GM23338 (cell line): ENCODE measurements at regions not wholly inside any gene's neighbourhood (a gene's known extent, or its start where the extent isn't known, plus 50 kb on each side); places are given as distances from the start of the nearest gene placed in this dataset.

Source experiments
- ATAC-seq: fragments of 200-7000 bp; cut with Tn5 transposase; 3 replicates; pipeline ENCODE4 v1.9.1; 2020
- DNase-seq: peaks from one replicate; pipeline ENCODE4 v3.0.0-alpha.2; 2015; ENCODE audit warnings: low spot score
- H2AFZ ChIP-seq: fragments of 200-600 bp; sonication (generic); 2 replicates; pipeline ENCODE4 v1.8.0; 2016; ENCODE audit warnings: antibody characterized with exemption, mild to moderate bottlenecking, moderate library complexity
- H3F3A ChIP-seq: fragments of 200-600 bp; sonication (generic); replicated peaks from 2 replicates; pipeline ENCODE4 v1.8.0; 2017; ENCODE audit warnings: antibody characterized with exemption, mixed run types, low read depth
- H3K27ac ChIP-seq: fragments of 200-600 bp; sonication (generic); 2 replicates; pipeline ENCODE4 v1.6.1; 2016; ENCODE audit warnings: low read depth
- H3K27me3 ChIP-seq: fragments of 200-600 bp; sonication (generic); 2 replicates; pipeline ENCODE4 v1.8.0; 2016; ENCODE audit warnings: mild to moderate bottlenecking, mixed run types, moderate library complexity; ENCODE audit not compliant: insufficient read depth
- H3K36me3 ChIP-seq: fragments of 200-600 bp; sonication (generic); 2 replicates; pipeline ENCODE4 v1.8.0; 2016; ENCODE audit warnings: mild to moderate bottlenecking; ENCODE audit not compliant: insufficient read depth
- H3K4me1 ChIP-seq: fragments of 200-600 bp; sonication (generic); 2 replicates; pipeline ENCODE4 v1.8.0; 2016; ENCODE audit warnings: mild to moderate bottlenecking, moderate library complexity; ENCODE audit not compliant: insufficient read depth
- H3K4me2 ChIP-seq: fragments of 200-600 bp; sonication (generic); 2 replicates; pipeline ENCODE4 v1.7.1; 2017; ENCODE audit warnings: mixed run types
- H3K4me3 ChIP-seq: fragments of 200-600 bp; sonication (generic); 2 replicates; pipeline ENCODE4 v1.6.1; 2016; ENCODE audit warnings: mixed run types
- H3K79me2 ChIP-seq: fragments of 200-600 bp; sonication (generic); replicated peaks from 2 replicates; pipeline ENCODE4 v1.8.0; 2017; ENCODE audit warnings: mild to moderate bottlenecking; ENCODE audit not compliant: insufficient read depth
- H3K9me2 ChIP-seq: fragments of 200-600 bp; sonication (generic); 2 replicates; pipeline ENCODE4 v1.8.0; 2017; ENCODE audit not compliant: insufficient read depth
- H4K20me1 ChIP-seq: fragments of 200-600 bp; sonication (generic); replicated peaks from 2 replicates; pipeline ENCODE4 v1.8.0; 2017; ENCODE audit warnings: mild to moderate bottlenecking; ENCODE audit not compliant: insufficient read depth
- H3K27ac Mint-ChIP-seq: 2 replicates; pipeline ENCODE4 v1.8.0; 2020; ENCODE audit warnings: inconsistent platforms, mild to moderate bottlenecking, moderate library complexity, mixed read lengths
- H3K27me3 Mint-ChIP-seq: 3 replicates; pipeline ENCODE4 v1.8.0; 2022; ENCODE audit warnings: low read depth, mild to moderate bottlenecking, moderate library complexity, mixed read lengths, inconsistent platforms; ENCODE audit not compliant: insufficient read depth, poor library complexity
- H3K36me3 Mint-ChIP-seq: 3 replicates; pipeline ENCODE4 v1.8.0; 2021; ENCODE audit warnings: low read depth, mild to moderate bottlenecking, inconsistent platforms, moderate library complexity, mixed read lengths
- H3K4me1 Mint-ChIP-seq: 3 replicates; pipeline ENCODE4 v1.8.0; 2020; ENCODE audit warnings: mild to moderate bottlenecking, inconsistent platforms, mixed read lengths
- H3K4me3 Mint-ChIP-seq: 3 replicates; pipeline ENCODE4 v1.8.0; 2021; ENCODE audit warnings: moderate library complexity, mild to moderate bottlenecking, inconsistent platforms, mixed read lengths
- H3K9me3 Mint-ChIP-seq: 3 replicates; pipeline ENCODE4 v1.8.0; 2020; ENCODE audit warnings: moderate library complexity, mild to moderate bottlenecking, inconsistent platforms, mixed read lengths
- CREB1 ChIP-seq: fragments of 250-450 bp; sonication (Bioruptor Pico); IDR thresholded peaks from 2 replicates; pipeline ENCODE4 v1.5.0; 2020; ENCODE audit warnings: low read depth, mild to moderate bottlenecking, moderate library complexity
- ETS1 ChIP-seq: IDR thresholded peaks from 2 replicates; pipeline ENCODE4 v1.6.1; 2016; ENCODE audit warnings: antibody characterized with exemption
- EZH2phosphoT487 ChIP-seq: fragments of 200-600 bp; sonication (generic); IDR thresholded peaks from one replicate; pipeline ENCODE4 v1.8.1; 2018; ENCODE audit warnings: antibody characterized with exemption; ENCODE audit not compliant: unreplicated experiment
- JUNB ChIP-seq: IDR thresholded peaks from one replicate; pipeline ENCODE4 v1.6.1; 2016; ENCODE audit warnings: antibody characterized with exemption; ENCODE audit not compliant: unreplicated experiment
- REST ChIP-seq: IDR thresholded peaks from one replicate; pipeline ENCODE4 v1.6.1; 2018; ENCODE audit warnings: antibody characterized with exemption; ENCODE audit not compliant: unreplicated experiment
- STAT1 ChIP-seq: IDR thresholded peaks from one replicate; pipeline ENCODE4 v1.6.1; 2016; ENCODE audit warnings: antibody characterized with exemption; ENCODE audit not compliant: unreplicated experiment
- ZNF114 ChIP-seq: fragments of 250-450 bp; sonication (Bioruptor Pico); IDR thresholded peaks from 2 replicates; pipeline ENCODE4 v1.5.0; 2020; ENCODE audit warnings: mild to moderate bottlenecking, moderate library complexity
- ZNF462 ChIP-seq: fragments of 250-450 bp; sonication (Bioruptor Pico); IDR thresholded peaks from 2 replicates; pipeline ENCODE4 v1.5.0; 2020; ENCODE audit warnings: mild to moderate bottlenecking, moderate library complexity

GRCh38 chr15:46270481-46271147 is 635.8 kb downstream of the SQOR start (continued):
- TF ChIP-seq REST = no peak
- no peak for TF ChIP-seq ZNF462 (CRISPR knock-in tag)
- no peak for TF ChIP-seq EZH2phosphoT487
- no peak for TF ChIP-seq JUNB

- Histone ChIP-seq H2AFZ (no peak overlapping the region; the same call in 1 of the 2 replicates), H3K4me1 (no peaks in the 10 kb centered on the region), H3K27me3 (no peaks in the 10 kb centered on the region), H3K79me2 (no peaks in the 10 kb centered on the region), H3K9me2 (no peaks in the 10 kb centered on the region), H4K20me1 (no peaks in the 10 kb centered on the region), H3F3A (no peaks in the 10 kb centered on the region), H3K4me3 (no peak overlapping the region), H3K4me2 (no peak overlapping the region), H3K36me3 (no peaks in the 10 kb centered on the region), H3K27ac (no peak overlapping the region)
- H3K27ac Mint-ChIP-seq = no peak overlapping the region
- ATAC-seq (no peak), DNase-seq (no peak)
- peaks cover 65% of the 10 kb centered on the region for H3K9me3 Mint-ChIP-seq
- H3K4me1 Mint-ChIP-seq = no peaks in the 10 kb centered on the region
- no peaks in the 10 kb centered on the region for H3K27me3 Mint-ChIP-seq
- 0 out of 3 replicates have a peak, but pooled peaks cover 2% of the 10 kb centered on the region for H3K36me3 Mint-ChIP-seq
- no peak overlapping the region for H3K4me3 Mint-ChIP-seq
- TF ChIP-seq CREB1 (CRISPR knock-in tag) (no peak), ETS1 (no peak), STAT1 (no peak), ZNF114 (CRISPR knock-in tag) (no peak)
Measured at GRCh38 chr15:46275701-46276100, 640.9 kb downstream of the SQOR start.
